CMK (cell line): ENCODE measurements at regions not wholly inside any gene's neighbourhood (a gene's known extent, or its start where the extent isn't known, plus 50 kb on each side); places are given as distances from the start of the nearest gene placed in this dataset.
"Not testable (repeated sequence)": the region's sequence is repeated elsewhere in the genome, so short reads cannot be mapped to it uniquely, and the experiment has no call there.

Experiments
- DNase-seq: peaks from one replicate; pipeline ENCODE4 v3.0.0-alpha.2; 2010; ENCODE audit warnings: low read depth

- no peak for DNase-seq
Observed at GRCh38 chr5:89847743-89848142, 561.8 kb downstream of the CETN3 start.

GRCh38 chr5:89844548-89844947 is 565.0 kb downstream of the CETN3 start:
- DNase-seq: no peak

- DNase-seq: no peak
Observed at GRCh38 chr5:89842531-89842930, 567.0 kb downstream of the CETN3 start.

GRCh38 chr5:89840906-89841305 is 568.6 kb downstream of the CETN3 start:
- no peak for DNase-seq

GRCh38 chr5:89830691-89831090 is 578.9 kb downstream of the CETN3 start:
- DNase-seq: no peak

- no peak for DNase-seq
Observed at GRCh38 chr5:89827960-89828359, 581.6 kb downstream of the CETN3 start.

GRCh38 chr5:89827359-89827758 is 582.2 kb downstream of the CETN3 start:
- DNase-seq: no peak

GRCh38 chr5:89826938-89827337 is 582.6 kb downstream of the CETN3 start:
- DNase-seq: no peak

GRCh38 chr5:89823046-89823445 is 586.5 kb downstream of the CETN3 start:
- DNase-seq: no peak

- no peak for DNase-seq
Observed at GRCh38 chr5:89817841-89818240, 591.7 kb downstream of the CETN3 start.

- no peak for DNase-seq
Observed at GRCh38 chr5:89816038-89816437, 593.5 kb downstream of the CETN3 start.

GRCh38 chr5:89800735-89801134 is 608.8 kb downstream of the CETN3 start:
- not testable (repeated sequence) for DNase-seq

- not testable (repeated sequence) for DNase-seq
Observed at GRCh38 chr5:89794504-89794903, 615.1 kb downstream of the CETN3 start.

- not testable (repeated sequence) for DNase-seq
Observed at GRCh38 chr5:89779734-89780133, 629.8 kb downstream of the CETN3 start.

GRCh38 chr5:89777758-89778157 is 631.8 kb downstream of the CETN3 start:
- DNase-seq: no peak

- DNase-seq: no peak
Observed at GRCh38 chr5:89769975-89770374, 639.6 kb downstream of the CETN3 start.

- no peak for DNase-seq
Observed at GRCh38 chr5:89759802-89760201, 649.8 kb downstream of the CETN3 start.

- DNase-seq: no peak
Observed at GRCh38 chr5:89758146-89758545, 651.4 kb downstream of the CETN3 start.

- DNase-seq: no peak
Observed at GRCh38 chr5:89756955-89757354, 652.6 kb downstream of the CETN3 start.

- DNase-seq: no peak
Observed at GRCh38 chr5:89755024-89755423, 654.5 kb downstream of the CETN3 start.

GRCh38 chr5:89735082-89735481 is 674.5 kb downstream of the CETN3 start:
- DNase-seq: no peak

GRCh38 chr5:89733772-89734171 is 675.8 kb downstream of the CETN3 start:
- no peak for DNase-seq

- DNase-seq: no peak
Observed at GRCh38 chr5:89729623-89730301, 679.8 kb downstream of the CETN3 start.

GRCh38 chr5:89728750-89729149 is 680.8 kb downstream of the CETN3 start:
- no peak for DNase-seq
